GM18517 (cell line): ENCODE measurements at regions not wholly inside any gene's neighbourhood (a gene's known extent, or its start where the extent isn't known, plus 50 kb on each side); places are given as distances from the start of the nearest gene placed in this dataset.
"Not testable (repeated sequence)": the region's sequence is repeated elsewhere in the genome, so short reads cannot be mapped to it uniquely, and the experiment has no call there.

ENCODE experiments used
- ATAC-seq: cut with Tn5 transposase; IDR thresholded peaks from one replicate; pipeline ENCODE4 v1.9.1; 2021; ENCODE audit warnings: mild to moderate bottlenecking, moderate library complexity; ENCODE audit not compliant: unreplicated experiment

DNA sequence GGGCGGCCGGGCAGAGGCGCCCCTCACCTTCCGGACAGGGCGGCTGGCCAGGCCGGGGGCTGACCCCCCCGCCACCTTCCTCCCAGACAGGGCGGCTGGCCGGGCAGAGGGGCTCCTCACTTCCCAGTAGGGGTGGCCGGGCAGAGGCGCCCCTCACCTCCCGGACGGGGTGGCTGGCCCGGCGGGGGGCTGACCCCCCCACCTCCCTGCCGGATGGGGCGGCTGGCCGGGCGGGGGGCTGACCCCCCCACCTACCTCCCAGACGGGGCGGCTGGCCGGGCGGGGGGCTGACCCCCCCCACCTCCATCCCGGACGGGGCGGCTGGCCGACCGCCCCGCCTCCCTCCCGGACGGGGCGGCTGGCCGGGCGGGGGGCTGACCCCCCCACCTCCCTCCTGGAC is 1615.5 kb upstream of the C9orf72 start:
- ATAC-seq = not testable (repeated sequence)

DNA sequence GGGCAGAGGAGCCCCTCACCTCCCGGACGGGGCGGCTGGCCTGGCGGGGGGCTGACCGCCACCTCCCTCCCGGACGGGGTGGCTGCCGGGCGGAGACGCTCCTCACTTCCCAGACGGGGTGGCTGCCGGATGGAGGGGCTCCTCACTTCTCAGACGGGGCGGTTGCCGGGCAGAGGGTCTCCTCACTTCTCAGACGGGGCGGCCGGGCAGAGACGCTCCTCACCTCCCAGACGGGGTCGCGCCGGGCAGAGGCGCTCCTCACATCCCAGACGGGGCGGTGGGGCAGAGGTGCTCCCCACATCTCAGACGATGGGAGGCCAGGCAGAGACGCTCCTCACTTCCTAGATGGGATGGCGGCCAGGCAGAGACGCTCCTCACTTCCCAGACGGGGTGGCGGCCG is 1615.9 kb upstream of the C9orf72 start:
- not testable (repeated sequence) for ATAC-seq

GRCh38 chr9:29198861-29199260 is 1625.6 kb upstream of the C9orf72 start:
- no peak for ATAC-seq

DNA sequence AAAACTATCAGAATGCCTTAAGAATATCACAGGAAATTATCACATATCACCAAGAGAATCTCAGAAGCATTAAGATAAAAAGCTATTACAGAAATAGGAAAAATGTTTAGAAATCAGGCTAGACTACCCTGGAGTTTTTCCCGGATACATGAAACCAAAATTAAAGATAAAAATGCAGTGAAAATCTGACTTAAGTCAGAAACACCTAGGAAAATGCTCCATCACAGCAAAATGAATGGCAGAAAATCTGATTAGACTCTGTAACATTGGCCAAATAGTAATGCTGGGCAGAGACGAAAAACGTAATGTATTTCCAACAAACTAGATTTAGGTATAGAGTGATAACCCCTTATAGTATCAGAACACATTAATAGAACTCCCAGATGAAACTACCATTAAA is 1626.7 kb upstream of the C9orf72 start:
- ATAC-seq = no peak

- no peak for ATAC-seq
Observed at GRCh38 chr9:29200650-29201049, 1627.4 kb upstream of the C9orf72 start.

DNA sequence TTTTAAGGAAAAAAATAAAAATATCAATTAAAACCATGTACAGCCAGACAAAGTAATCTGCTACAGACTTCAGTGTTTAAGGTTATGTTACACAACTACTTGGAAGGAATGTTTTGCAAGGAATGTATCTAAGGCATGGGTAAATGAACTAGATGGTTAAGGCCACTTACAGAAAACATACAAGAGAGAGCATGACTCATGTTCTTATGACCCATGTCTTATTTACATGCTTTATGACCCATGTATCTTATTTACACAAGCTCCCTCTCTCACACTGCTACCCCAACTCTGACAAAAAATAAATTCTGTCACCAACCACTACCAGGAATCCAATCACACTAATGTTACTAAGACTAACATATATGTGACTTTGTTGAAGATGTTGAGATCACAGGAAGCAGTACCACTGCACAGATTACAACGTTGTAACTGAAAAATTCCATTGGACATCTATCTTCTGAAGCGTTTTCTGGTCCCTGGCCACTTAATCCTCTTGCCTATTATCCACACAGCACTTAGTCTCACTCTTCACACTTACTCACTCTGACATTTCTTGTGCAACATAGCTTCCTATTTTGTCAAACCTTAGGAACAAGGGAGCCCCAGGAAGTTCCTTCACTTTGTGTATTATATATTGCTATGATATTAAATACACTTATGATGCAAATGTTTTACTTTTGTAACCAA is 1630.1 kb upstream of the C9orf72 start:
- ATAC-seq = no peak

- ATAC-seq = no peak
Observed at GRCh38 chr9:29208670-29209069, 1635.4 kb upstream of the C9orf72 start.

GRCh38 chr9:29209748-29210291 is 1636.5 kb upstream of the C9orf72 start:
- no peak for ATAC-seq

GRCh38 chr9:29211003-29211579 is 1637.8 kb upstream of the C9orf72 start:
- ATAC-seq = no peak

DNA sequence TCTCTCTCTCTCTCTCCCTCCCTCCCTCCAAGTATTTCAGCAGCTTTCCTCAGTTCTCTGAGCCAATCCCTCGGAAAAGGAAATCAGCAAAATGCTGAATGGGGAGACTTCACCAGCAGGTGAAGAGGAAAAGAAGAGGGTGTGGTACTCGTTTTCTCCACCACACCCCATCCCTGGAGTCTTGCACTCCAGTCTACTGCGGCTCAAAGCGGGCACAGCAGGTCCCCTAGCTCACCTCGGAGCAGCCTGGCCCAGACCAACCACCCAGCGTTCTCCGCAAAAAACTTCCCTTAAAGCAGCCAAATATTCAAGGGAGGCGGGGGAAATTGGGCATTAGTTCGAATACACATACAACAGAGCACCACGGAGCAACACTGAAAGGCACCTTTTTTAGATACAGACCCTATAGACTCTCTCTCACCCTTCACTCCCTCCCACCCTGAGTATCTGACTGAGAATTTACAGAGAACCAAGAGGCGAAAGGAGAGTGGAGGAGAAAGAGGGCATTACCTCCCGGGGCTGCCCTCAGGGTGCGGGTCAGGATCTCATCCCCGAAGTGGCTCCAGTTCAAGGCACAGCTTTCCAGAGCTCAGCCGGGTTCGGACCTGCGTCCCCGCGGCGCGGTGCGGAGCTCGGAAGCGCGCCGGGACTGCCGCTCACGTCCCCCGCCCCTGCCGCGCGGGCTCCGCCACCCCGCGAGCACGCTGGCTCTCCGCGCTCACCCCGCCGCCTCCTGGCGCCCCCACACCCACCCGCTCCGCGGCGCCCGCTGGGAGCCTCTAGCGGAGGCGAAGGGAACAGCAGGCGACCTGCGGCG is 1638.5 kb upstream of the C9orf72 start:
- ATAC-seq = no peak

DNA sequence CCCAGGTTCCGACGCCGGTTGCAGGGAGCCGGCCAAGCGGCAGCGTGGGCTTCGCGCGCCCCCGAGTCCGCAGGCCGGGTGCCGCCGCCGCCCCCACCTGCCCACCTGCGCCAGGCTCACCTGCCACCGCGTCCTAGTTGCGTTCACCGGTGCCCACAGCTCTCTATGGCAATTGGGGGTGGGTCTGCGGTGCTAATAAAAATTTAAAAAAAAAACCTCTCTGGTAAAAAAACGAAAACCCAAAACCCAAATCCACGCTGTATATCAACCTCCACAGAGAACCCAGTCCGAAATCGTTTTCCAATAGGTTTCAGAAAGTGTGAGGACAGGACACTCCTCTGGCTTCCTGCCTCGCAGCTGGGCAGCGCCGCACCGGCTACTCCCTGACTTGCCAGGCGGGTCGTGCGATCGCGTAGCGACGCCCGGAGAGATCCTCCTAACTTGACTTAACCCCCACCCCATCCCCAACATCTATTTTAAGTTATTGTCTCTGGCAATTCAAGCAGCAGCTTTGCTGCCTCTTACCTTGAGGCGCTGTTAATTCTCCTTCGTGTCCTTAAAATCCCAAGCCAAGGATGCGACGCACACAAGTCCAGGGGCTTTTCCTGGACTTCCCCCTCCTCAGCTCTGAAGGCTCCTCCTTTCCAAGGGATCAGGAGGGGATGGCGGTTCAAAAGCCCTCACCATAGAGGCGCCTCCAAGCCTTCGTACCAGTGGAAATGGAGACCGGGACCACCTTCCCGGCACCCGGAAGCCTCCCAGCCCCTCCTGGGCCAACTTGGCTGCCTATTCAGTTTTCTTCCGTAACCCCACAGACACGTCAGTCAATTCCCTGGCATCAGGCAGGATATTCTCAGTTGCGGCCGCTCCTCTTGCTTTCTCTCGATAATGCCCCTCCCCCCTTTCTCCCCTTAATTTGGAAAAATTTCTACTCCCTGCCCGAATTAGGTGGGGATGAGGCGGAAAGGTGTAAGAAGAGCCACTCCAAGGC is 1639.4 kb upstream of the C9orf72 start:
- ATAC-seq = no peak

GRCh38 chr9:29213417-29214153 is 1640.3 kb upstream of the C9orf72 start, which contains the start of gene LINGO2:
Gene LINGO2 (minus strand): TSS chr9:29213601.
- no peak for ATAC-seq

- no peak for ATAC-seq
Observed at GRCh38 chr9:29214154-29214689, 1640.9 kb upstream of the C9orf72 start.

- no peak for ATAC-seq
Observed at GRCh38 chr9:29214690-29215253, 1641.5 kb upstream of the C9orf72 start.

DNA sequence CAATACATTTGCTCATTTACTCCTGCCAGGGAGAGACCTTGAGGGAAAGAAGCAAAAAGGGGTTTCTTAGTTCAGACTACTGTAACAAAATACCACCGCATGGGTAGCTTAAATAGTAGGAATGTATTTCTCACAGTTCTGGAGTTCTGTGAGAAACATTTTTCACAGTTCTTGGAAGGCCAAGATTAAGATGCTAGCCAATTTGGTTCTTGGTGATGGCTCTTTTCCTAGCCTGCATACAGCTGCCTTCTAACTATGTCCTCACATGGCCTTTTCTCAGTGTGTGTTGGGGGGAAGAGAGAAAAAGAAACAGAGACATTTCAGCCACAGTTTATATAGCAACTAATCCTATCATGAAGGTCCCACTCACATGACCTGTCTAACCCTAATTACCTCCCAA is 1644.7 kb upstream of the C9orf72 start:
- ATAC-seq = no peak

DNA sequence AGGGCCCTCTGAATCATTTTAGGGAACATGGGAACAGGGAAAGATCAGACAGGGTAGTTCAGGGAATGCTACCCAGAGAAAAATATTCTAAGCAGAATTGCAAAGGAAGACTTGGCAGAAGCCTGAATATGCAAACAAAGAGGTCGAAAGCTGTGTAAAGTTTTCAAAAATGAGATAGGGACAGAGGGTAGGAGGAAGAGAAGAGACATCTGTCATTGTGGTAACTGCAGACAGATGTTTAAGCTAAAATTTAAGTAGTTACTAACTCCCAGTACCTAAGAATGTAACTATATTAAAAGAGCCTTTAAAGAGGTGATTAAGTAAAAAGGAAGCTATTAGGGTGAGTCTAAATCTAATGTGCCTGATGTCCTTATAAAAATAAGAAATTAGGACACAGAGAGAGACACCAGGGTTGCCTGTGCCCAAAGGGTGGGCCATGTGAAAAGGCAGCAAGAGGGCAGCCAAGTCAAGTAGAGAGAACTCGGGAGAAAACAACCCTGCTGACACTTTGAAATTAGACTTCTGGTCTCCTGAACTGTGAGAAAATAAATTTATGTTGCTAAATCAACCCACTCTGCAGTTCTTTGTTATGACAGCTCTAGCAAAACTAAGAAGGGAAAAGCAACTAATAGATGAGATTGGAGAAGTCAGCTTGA is 1647.4 kb upstream of the C9orf72 start:
- no peak for ATAC-seq

- ATAC-seq = no peak
Observed at GRCh38 chr9:29228558-29228957, 1655.3 kb upstream of the C9orf72 start.

DNA sequence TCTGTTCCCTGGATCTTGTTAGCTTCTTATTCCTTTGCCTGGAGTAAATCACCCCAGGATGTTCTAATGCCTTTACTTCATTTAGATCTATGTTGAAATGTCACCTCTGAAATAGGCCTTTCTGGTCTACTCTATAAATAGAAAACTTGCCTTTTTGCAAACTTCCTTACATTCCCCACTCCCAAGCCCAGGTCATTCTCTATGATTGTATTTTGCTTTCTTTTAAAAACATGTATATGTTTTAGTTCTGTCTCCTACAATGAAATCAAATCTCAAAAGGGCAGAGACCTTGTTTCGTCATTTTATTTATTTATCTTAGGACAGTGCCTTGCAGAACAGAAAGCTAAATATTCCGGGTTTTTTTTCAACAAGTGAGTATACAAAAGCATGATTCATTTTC is 1657.7 kb upstream of the C9orf72 start:
- ATAC-seq = no peak

- ATAC-seq = no peak
Observed at GRCh38 chr9:29233193-29233592, 1659.9 kb upstream of the C9orf72 start.
